ENCODE measurements at regions not wholly inside any gene's neighbourhood (a gene's known extent, or its start where the extent isn't known, plus 50 kb on each side); places are given as distances from the start of the nearest gene placed in this dataset.

- TF ChIP-seq, protein P1, sequence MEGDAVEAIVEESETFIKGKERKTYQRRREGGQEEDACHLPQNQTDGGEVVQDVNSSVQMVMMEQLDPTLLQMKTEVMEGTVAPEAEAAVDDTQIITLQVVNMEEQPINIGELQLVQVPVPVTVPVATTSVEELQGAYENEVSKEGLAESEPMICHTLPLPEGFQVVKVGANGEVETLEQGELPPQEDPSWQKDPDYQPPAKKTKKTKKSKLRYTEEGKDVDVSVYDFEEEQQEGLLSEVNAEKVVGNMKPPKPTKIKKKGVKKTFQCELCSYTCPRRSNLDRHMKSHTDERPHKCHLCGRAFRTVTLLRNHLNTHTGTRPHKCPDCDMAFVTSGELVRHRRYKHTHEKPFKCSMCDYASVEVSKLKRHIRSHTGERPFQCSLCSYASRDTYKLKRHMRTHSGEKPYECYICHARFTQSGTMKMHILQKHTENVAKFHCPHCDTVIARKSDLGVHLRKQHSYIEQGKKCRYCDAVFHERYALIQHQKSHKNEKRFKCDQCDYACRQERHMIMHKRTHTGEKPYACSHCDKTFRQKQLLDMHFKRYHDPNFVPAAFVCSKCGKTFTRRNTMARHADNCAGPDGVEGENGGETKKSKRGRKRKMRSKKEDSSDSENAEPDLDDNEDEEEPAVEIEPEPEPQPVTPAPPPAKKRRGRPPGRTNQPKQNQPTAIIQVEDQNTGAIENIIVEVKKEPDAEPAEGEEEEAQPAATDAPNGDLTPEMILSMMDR (conservative IDR thresholded peaks at IDR 0.05) = no peak
- H3K27ac ChIP-seq = no peak overlapping the region
Measured at GRCh38 chr5:138659121-138659520, 83.9 kb upstream of the HSPA9 start.

- H3K27ac ChIP-seq = no peak overlapping the region
- TF ChIP-seq, protein P1 (conservative IDR thresholded peaks at IDR 0.05) = no peak
Measured at GRCh38 chr5:138658676-138659075, 83.5 kb upstream of the HSPA9 start.

DNA sequence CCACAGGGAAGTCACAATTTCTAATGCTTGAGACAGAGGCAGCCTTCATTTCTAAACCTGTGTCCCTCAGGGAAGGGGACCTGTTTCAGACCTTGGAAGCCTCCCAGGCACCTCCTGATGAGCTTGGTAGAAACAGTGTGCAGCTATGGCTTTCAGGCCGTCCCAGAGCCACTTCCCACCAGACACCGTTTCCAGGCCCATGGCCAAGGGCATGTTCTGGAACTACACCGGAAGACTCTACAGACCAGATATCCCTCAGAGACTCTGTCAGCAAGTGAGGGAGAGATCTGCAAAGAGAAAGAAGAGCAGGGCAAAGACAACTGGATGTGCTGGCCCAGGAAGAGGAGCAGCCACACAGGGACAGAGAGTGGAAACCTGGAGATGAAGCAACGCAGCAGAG, 82.2 kb upstream of the HSPA9 start:
- H3K27ac ChIP-seq = no peak overlapping the region
- TF ChIP-seq, protein P1 (conservative IDR thresholded peaks at IDR 0.05) = no peak

DNA sequence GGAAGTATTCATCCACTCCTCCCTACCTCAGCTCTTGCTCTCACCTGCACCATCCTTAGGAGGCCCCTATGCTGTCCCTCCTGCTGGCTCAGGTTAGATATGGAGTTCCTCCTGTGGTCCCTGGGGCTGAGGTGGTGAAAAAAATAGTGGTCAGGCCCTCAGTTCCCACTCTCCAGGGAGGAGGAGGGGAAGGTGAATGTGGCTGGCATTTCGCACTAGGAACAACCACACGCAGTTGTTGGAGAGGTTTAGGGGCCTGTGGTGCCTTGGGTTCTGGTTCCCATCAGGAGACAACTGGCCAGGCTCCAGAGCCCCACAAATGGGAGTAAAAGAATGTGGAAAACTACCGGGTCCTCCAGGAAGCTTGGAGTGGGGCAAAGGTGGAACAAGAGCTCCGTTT, 81.7 kb upstream of the HSPA9 start:
- H3K27ac ChIP-seq = no peak overlapping the region
- TF ChIP-seq, protein P1 (conservative IDR thresholded peaks at IDR 0.05) = no peak

- H3K27ac ChIP-seq = no peak overlapping the region
- TF ChIP-seq, protein P1 (conservative IDR thresholded peaks at IDR 0.05) = no peak
Measured at GRCh38 chr5:138655530-138656190, 80.5 kb upstream of the HSPA9 start.

DNA sequence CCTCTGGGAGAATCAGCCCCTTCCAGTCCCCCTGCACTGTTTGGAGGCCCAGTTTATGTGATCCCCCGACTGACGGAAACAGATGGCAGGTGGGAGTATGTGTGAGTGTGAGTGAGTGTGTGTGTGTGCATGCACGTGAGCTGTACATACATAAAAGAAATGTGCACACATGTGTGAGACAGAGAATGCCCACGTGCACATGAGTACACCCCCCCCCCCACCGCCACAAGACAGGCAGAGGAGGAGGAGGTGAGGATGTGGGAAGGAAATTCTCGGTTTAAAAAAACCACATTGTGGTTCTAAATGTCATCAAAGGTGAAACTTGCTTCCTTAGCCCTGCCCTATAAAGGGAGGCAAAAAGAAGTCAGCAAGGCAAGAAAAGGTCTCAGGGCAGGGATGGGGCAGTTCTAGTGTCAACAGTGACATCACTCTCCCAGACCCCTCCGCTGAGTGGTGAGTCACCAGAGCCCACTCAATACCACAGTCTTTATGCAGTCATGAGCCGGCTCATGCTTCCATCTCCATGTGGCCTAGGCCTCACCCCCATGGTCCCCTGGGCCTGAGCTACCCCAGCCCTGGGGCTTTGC, 79.2 kb upstream of the HSPA9 start:
- no peak overlapping the region for H3K27ac ChIP-seq
- TF ChIP-seq, protein P1 (conservative IDR thresholded peaks at IDR 0.05) = no peak

DNA sequence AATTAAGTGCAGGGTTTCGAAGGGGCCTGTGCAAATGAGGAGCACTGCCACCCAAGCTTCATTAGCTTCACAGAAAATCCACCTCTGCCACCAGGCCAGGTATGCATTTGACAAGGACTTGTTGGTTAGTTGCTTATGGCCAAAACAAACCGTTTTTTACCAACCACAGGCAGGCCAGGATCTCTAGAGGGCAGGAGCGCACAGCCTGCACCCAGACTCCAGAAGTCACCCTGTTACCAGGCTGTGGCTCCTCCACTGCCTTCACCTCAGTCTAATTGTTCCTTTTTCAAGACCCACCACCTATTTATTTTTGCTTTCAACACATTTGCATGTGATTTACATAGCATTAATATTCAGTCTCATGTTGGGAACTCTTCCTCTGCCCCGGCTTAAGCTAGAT, 78.3 kb upstream of the HSPA9 start:
- no peak overlapping the region for H3K27ac ChIP-seq
- TF ChIP-seq, protein P1 (conservative IDR thresholded peaks at IDR 0.05) = peak; percentile 67

All from VCaP (cell line).